Loucy (cell line): ENCODE measurements at regions not wholly inside any gene's neighbourhood (a gene's known extent, or its start where the extent isn't known, plus 50 kb on each side); places are given as distances from the start of the nearest gene placed in this dataset.

Source experiments
- H2AFZ ChIP-seq: fragments of 200-600 bp; sonication (generic); 2 replicates; pipeline ENCODE4 v1.6.0; 2016; ENCODE audit warnings: antibody characterized with exemption, mild to moderate bottlenecking, low read length, moderate library complexity
- H3F3A ChIP-seq: fragments of 200-600 bp; 2 replicates; pipeline ENCODE4 v1.6.0; 2016; ENCODE audit warnings: antibody characterized with exemption, low read depth, mild to moderate bottlenecking
- H3K27me3 ChIP-seq: fragments of 200-600 bp; sonication (generic); 2 replicates; pipeline ENCODE4 v1.6.1; 2014; ENCODE audit warnings: low read length, mild to moderate bottlenecking; ENCODE audit not compliant: insufficient read depth, poor library complexity, severe bottlenecking
- H3K36me3 ChIP-seq: fragments of 200-600 bp; sonication (generic); 2 replicates; pipeline ENCODE4 v1.6.1; 2016; ENCODE audit warnings: low read length; ENCODE audit not compliant: insufficient read depth
- H3K4me1 ChIP-seq: fragments of 200-600 bp; sonication (generic); 2 replicates; pipeline ENCODE4 v1.5.1; 2014; ENCODE audit warnings: low read length, mild to moderate bottlenecking; ENCODE audit not compliant: insufficient read depth, poor library complexity, severe bottlenecking
- H3K4me2 ChIP-seq: fragments of 200-600 bp; sonication (generic); 2 replicates; pipeline ENCODE4 v1.6.0; 2014; ENCODE audit warnings: antibody characterized with exemption, low read length, low read depth, mild to moderate bottlenecking; ENCODE audit not compliant: poor library complexity, severe bottlenecking
- H3K4me3 ChIP-seq: fragments of 200-600 bp; sonication (generic); 2 replicates; pipeline ENCODE4 v1.5.1; 2014; ENCODE audit warnings: low read length, mild to moderate bottlenecking, mixed read lengths; ENCODE audit not compliant: poor library complexity, severe bottlenecking
- H3K79me2 ChIP-seq: fragments of 200-600 bp; sonication (generic); 2 replicates; pipeline ENCODE4 v1.6.1; 2014; ENCODE audit warnings: low read length; ENCODE audit not compliant: insufficient read depth
- H3K9ac ChIP-seq: fragments of 200-600 bp; sonication (generic); 2 replicates; pipeline ENCODE4 v1.6.0; 2014; ENCODE audit warnings: mild to moderate bottlenecking, low read depth, low read length, moderate library complexity; ENCODE audit not compliant: poor library complexity, severe bottlenecking
- H3K9me2 ChIP-seq: fragments of 200-600 bp; sonication (generic); replicated peaks from 2 replicates; pipeline ENCODE4 v1.6.1; 2016; ENCODE audit warnings: low read depth, low read length, mixed read lengths
- H3K9me3 ChIP-seq: fragments of 200-600 bp; sonication (generic); 2 replicates; pipeline ENCODE4 v1.6.1; 2014; ENCODE audit warnings: mild to moderate bottlenecking, antibody characterized with exemption, low read length, low read depth; ENCODE audit not compliant: insufficient read depth
- H4K20me1 ChIP-seq: fragments of 200-600 bp; sonication (generic); 2 replicates; pipeline ENCODE4 v1.6.0; 2014; ENCODE audit warnings: antibody characterized with exemption, low read length, mild to moderate bottlenecking; ENCODE audit not compliant: insufficient read depth, poor library complexity, severe bottlenecking
- EZH2phosphoT487 ChIP-seq: fragments of 200-600 bp; IDR thresholded peaks from 2 replicates; pipeline ENCODE4 v1.6.1; 2018; ENCODE audit warnings: antibody characterized with exemption, mild to moderate bottlenecking, moderate library complexity, borderline replicate concordance
- TF ChIP-seq, protein P1 (sequence below): fragments of 200-600 bp; sonication (generic); conservative IDR thresholded peaks from 2 replicates; pipeline ENCODE4 v1.5.1; 2014; ENCODE audit warnings: mild to moderate bottlenecking, antibody characterized with exemption, low read length

DNA sequence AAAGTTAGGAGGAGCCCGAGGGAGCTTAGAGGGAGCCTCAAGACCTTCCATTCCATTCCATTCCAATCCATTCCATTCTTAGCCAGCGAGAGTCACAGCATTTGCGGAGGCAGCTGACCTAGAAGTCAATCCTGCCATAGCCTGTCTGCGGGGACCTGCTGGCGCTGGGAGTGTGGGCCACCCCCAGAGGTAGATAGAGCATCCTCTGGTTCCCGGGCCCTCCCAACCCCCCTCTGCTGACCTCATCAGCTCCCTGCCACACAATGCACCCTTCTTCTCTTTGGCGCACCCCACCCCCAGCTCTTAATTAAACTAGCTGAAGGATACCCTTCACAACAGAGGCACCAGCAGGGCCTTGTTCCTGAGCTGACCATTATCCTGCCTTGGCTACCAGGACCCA lies 152.5 kb upstream of the ZMIZ1 start:
- H3K9me2 ChIP-seq, result no peaks in the 10 kb centered on the region
- no peaks in the 10 kb centered on the region for H3K9me3 ChIP-seq
- H4K20me1 ChIP-seq, result no peaks in the 10 kb centered on the region
- no peaks in the 10 kb centered on the region for H3K4me1 ChIP-seq
- H3F3A ChIP-seq, result no peaks in the 10 kb centered on the region
- H3K27me3 ChIP-seq, result no peaks in the 10 kb centered on the region
- H3K4me2 ChIP-seq, result no peak overlapping the region
- H3K79me2 ChIP-seq, result no peaks in the 10 kb centered on the region
- no peaks in the 10 kb centered on the region for H3K36me3 ChIP-seq
- no peak overlapping the region for H3K4me3 ChIP-seq
- no peak overlapping the region for H2AFZ ChIP-seq
- H3K9ac ChIP-seq, result no peak overlapping the region
- TF ChIP-seq EZH2phosphoT487, result no peak
- TF ChIP-seq, protein P1, sequence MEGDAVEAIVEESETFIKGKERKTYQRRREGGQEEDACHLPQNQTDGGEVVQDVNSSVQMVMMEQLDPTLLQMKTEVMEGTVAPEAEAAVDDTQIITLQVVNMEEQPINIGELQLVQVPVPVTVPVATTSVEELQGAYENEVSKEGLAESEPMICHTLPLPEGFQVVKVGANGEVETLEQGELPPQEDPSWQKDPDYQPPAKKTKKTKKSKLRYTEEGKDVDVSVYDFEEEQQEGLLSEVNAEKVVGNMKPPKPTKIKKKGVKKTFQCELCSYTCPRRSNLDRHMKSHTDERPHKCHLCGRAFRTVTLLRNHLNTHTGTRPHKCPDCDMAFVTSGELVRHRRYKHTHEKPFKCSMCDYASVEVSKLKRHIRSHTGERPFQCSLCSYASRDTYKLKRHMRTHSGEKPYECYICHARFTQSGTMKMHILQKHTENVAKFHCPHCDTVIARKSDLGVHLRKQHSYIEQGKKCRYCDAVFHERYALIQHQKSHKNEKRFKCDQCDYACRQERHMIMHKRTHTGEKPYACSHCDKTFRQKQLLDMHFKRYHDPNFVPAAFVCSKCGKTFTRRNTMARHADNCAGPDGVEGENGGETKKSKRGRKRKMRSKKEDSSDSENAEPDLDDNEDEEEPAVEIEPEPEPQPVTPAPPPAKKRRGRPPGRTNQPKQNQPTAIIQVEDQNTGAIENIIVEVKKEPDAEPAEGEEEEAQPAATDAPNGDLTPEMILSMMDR, result no peak

DNA sequence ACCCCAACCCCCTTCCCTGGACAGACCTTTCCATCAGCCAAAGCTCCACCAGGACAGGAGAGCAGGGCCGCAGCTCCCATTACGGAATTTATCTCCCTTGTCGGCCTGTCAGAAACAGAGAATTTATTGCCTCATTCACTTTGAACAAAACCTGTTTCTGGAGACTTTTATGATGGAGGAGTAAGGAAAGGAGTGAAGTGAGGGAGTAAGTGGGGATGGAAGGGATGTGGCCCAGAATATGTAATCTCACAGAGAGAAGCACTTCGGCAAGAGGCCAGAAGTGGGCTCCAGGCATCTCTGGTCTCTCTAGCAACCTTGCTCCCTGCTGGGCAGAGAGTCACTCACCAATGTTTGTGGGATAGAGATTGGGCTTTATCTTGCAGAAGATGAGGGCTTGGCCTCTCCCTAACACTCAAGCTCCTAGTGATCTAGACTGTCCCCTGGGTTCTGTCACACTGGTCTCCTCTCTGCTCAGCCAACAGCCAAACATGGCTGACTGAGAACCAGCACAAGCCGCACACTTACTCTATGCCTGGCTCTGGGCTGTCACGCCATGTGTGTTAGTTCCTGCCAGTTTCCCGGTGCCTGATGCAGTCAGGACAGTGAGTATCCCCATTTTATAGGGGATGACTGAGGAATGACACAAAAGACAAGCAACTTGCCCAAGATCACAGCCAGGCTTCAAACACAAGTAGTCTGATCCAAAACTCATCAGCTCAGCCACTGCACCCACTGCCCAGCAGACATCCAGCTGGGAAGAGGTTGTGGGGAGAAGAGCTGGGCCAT lies 149.4 kb upstream of the ZMIZ1 start:
- no peak overlapping the region for H3K4me2 ChIP-seq
- no peak overlapping the region for H3K4me3 ChIP-seq
- H2AFZ ChIP-seq, result no peak overlapping the region
- H3K36me3 ChIP-seq, result no peaks in the 10 kb centered on the region
- H3K4me1 ChIP-seq, result no peaks in the 10 kb centered on the region
- no peaks in the 10 kb centered on the region for H3F3A ChIP-seq
- H3K9me3 ChIP-seq, result no peaks in the 10 kb centered on the region
- no peaks in the 10 kb centered on the region for H4K20me1 ChIP-seq
- no peak for TF ChIP-seq EZH2phosphoT487
- TF ChIP-seq, protein P1, result no peak
- H3K9me2 ChIP-seq, result no peaks in the 10 kb centered on the region
- H3K9ac ChIP-seq, result no peak overlapping the region
- H3K79me2 ChIP-seq, result no peaks in the 10 kb centered on the region
- no peaks in the 10 kb centered on the region for H3K27me3 ChIP-seq

DNA sequence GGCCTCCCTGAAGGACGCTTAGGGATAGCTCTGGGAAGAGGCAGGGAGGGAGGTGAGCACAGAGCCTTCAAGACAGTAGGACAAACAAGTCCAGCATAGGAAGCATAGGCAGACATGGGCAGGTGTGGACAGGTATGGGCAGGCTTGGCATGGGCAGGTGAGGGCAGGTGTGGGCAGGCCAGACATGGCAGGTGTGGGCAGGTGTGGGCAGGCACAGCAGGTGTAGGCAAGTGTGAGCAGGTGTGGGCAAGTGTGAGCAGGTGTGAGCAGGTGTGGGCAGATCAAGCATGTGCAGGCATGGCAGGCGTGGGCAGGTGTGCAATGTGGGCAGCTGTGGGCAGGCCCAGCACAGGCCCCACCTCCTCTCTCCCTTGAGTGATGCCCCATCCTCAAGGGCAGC lies 148.8 kb upstream of the ZMIZ1 start:
- H3K9ac ChIP-seq, result no peak overlapping the region
- no peaks in the 10 kb centered on the region for H3F3A ChIP-seq
- no peak overlapping the region for H2AFZ ChIP-seq
- no peaks in the 10 kb centered on the region for H3K9me3 ChIP-seq
- no peak overlapping the region for H3K4me3 ChIP-seq
- H3K4me2 ChIP-seq, result no peak overlapping the region
- H3K79me2 ChIP-seq, result no peaks in the 10 kb centered on the region
- no peaks in the 10 kb centered on the region for H4K20me1 ChIP-seq
- H3K9me2 ChIP-seq, result no peaks in the 10 kb centered on the region
- no peak for TF ChIP-seq EZH2phosphoT487
- TF ChIP-seq, protein P1, result no peak
- no peaks in the 10 kb centered on the region for H3K27me3 ChIP-seq
- H3K36me3 ChIP-seq, result no peaks in the 10 kb centered on the region
- H3K4me1 ChIP-seq, result no peaks in the 10 kb centered on the region
